ENCODE measurements at regions not wholly inside any gene's neighbourhood (a gene's known extent, or its start where the extent isn't known, plus 50 kb on each side); places are given as distances from the start of the nearest gene placed in this dataset.

- DNase-seq (ENCODE audit: low spot score), result no peak
Measured at GRCh38 chr4:152159773-152160172, 376.1 kb downstream of the FBXW7 start.

GRCh38 chr4:152158225-152158624 lies 377.7 kb downstream of the FBXW7 start:
- no peak for DNase-seq (ENCODE audit: low spot score)

- no peak for DNase-seq (ENCODE audit: low spot score)
Measured at GRCh38 chr4:152157629-152158028, 378.3 kb downstream of the FBXW7 start.

- no peak for DNase-seq (ENCODE audit: low spot score)
Measured at GRCh38 chr4:152156442-152156841, 379.4 kb downstream of the FBXW7 start.

GRCh38 chr4:152155070-152155469 lies 380.8 kb downstream of the FBXW7 start:
- DNase-seq (ENCODE audit: low spot score), result no peak

GRCh38 chr4:152154433-152154832 lies 381.5 kb downstream of the FBXW7 start:
- DNase-seq (ENCODE audit: low spot score), result no peak

GRCh38 chr4:152153476-152154270 lies 382.2 kb downstream of the FBXW7 start:
- DNase-seq (ENCODE audit: low spot score), result no peak

- DNase-seq (ENCODE audit: low spot score), result no peak
Measured at GRCh38 chr4:152150214-152150613, 385.7 kb downstream of the FBXW7 start.

- no peak for DNase-seq (ENCODE audit: low spot score)
Measured at GRCh38 chr4:152149745-152150144, 386.1 kb downstream of the FBXW7 start.

- DNase-seq (ENCODE audit: low spot score), result peak; percentile 14
Measured at GRCh38 chr4:152148057-152148456, 387.2 kb upstream of the GATB start.

- no peak for DNase-seq (ENCODE audit: low spot score)
Measured at GRCh38 chr4:152146244-152146643, 385.4 kb upstream of the GATB start.

- DNase-seq (ENCODE audit: low spot score), result no peak
Measured at GRCh38 chr4:152143806-152144205, 383.0 kb upstream of the GATB start.

- no peak for DNase-seq (ENCODE audit: low spot score)
Measured at GRCh38 chr4:152138451-152138850, 377.6 kb upstream of the GATB start.

- no peak for DNase-seq (ENCODE audit: low spot score)
Measured at GRCh38 chr4:152132776-152133175, 372.0 kb upstream of the GATB start.

- no peak for DNase-seq (ENCODE audit: low spot score)
Measured at GRCh38 chr4:152128356-152128755, 367.5 kb upstream of the GATB start.

- no peak for DNase-seq (ENCODE audit: low spot score)
Measured at GRCh38 chr4:152126238-152126637, 365.4 kb upstream of the GATB start.

- no peak for DNase-seq (ENCODE audit: low spot score)
Measured at GRCh38 chr4:152118819-152119553, 358.2 kb upstream of the GATB start.

- no peak for DNase-seq (ENCODE audit: low spot score)
Measured at GRCh38 chr4:152117933-152118507, 357.2 kb upstream of the GATB start.

- no peak for DNase-seq (ENCODE audit: low spot score)
Measured at GRCh38 chr4:152117520-152117919, 356.7 kb upstream of the GATB start.

GRCh38 chr4:152117054-152117453 lies 356.2 kb upstream of the GATB start:
- DNase-seq (ENCODE audit: low spot score), result no peak

GRCh38 chr4:152115794-152116193 lies 355.0 kb upstream of the GATB start:
- no peak for DNase-seq (ENCODE audit: low spot score)

- DNase-seq (ENCODE audit: low spot score), result no peak
Measured at GRCh38 chr4:152115118-152115517, 354.3 kb upstream of the GATB start.

- DNase-seq (ENCODE audit: low spot score), result no peak
Measured at GRCh38 chr4:152114562-152114961, 353.8 kb upstream of the GATB start.
